Type B pancreatic cell (in vitro differentiated cells): ENCODE measurements at regions not wholly inside any gene's neighbourhood (a gene's known extent, or its start where the extent isn't known, plus 50 kb on each side); places are given as distances from the start of the nearest gene placed in this dataset.
A peak's percentile ranks its signal among the peaks of the same experiment; 100 is the strongest.
"Not testable (repeated sequence)": the region's sequence is repeated elsewhere in the genome, so short reads cannot be mapped to it uniquely, and the experiment has no call there.

Experiments
- DNase-seq: peaks from one replicate; pipeline ENCODE4 v3.0.0; 2021; ENCODE audit warnings: mixed read lengths; ENCODE audit not compliant: unreplicated experiment; ENCODE audit errors: extremely low spot score
- H3K27ac Mint-ChIP-seq: 2 replicates; pipeline ENCODE4 v1.8.0; 2021; ENCODE audit warnings: mild to moderate bottlenecking, mixed read lengths
- H3K27me3 Mint-ChIP-seq: 2 replicates; pipeline ENCODE4 v1.8.0; 2021; ENCODE audit warnings: mixed read lengths
- H3K36me3 Mint-ChIP-seq: 2 replicates; pipeline ENCODE4 v1.8.0; 2021; ENCODE audit warnings: mixed read lengths
- H3K4me1 Mint-ChIP-seq: one replicate; pipeline ENCODE4 v1.8.0; 2021; ENCODE audit warnings: mixed read lengths; ENCODE audit not compliant: unreplicated experiment
- H3K4me3 Mint-ChIP-seq: 2 replicates; pipeline ENCODE4 v1.8.0; 2021; ENCODE audit warnings: mild to moderate bottlenecking, mixed read lengths
- H3K9me3 Mint-ChIP-seq: 2 replicates; pipeline ENCODE4 v1.8.0; 2021; ENCODE audit warnings: mixed read lengths
- CTCF ChIP-seq: fragments of 200-600 bp; sonication (generic); conservative IDR thresholded peaks from 2 replicates; pipeline ENCODE4 v1.5.0; 2021; ENCODE audit warnings: antibody characterized with exemption, mild to moderate bottlenecking

- Mint-ChIP-seq H3K36me3 (no peaks in the 10 kb centered on the region), H3K27me3 (no peaks in the 10 kb centered on the region), H3K9me3 (peaks cover 8% of the 10 kb centered on the region), H3K4me3 (peak overlapping the region; percentile 10), H3K27ac (peak overlapping the region; percentile 9), H3K4me1 (peaks cover 32% of the 10 kb centered on the region)
- TF ChIP-seq CTCF, result no peak
- no peak for DNase-seq
These were observed 382.1 kb downstream of the OSR1 start for GRCh38 chr2:18976168-18976961.

GRCh38 chr2:18975506-18976167 is 382.8 kb downstream of the OSR1 start:
- Mint-ChIP-seq H3K4me1 (peaks cover 32% of the 10 kb centered on the region), H3K4me3 (peak overlapping the region; percentile 10), H3K36me3 (no peaks in the 10 kb centered on the region), H3K27me3 (no peaks in the 10 kb centered on the region), H3K27ac (no peak overlapping the region), H3K9me3 (peaks cover 8% of the 10 kb centered on the region)
- TF ChIP-seq CTCF, result no peak
- DNase-seq, result no peak

GRCh38 chr2:18971628-18972027 is 382.3 kb upstream of the NT5C1B start:
- no peak overlapping the region for H3K27ac Mint-ChIP-seq
- no peak for DNase-seq
- H3K4me3 Mint-ChIP-seq, result no peak overlapping the region
- H3K27me3 Mint-ChIP-seq, result peaks cover 8% of the 10 kb centered on the region
- H3K9me3 Mint-ChIP-seq, result peaks cover 8% of the 10 kb centered on the region
- TF ChIP-seq CTCF, result no peak
- no peaks in the 10 kb centered on the region for H3K36me3 Mint-ChIP-seq
- peaks cover 11% of the 10 kb centered on the region for H3K4me1 Mint-ChIP-seq

- H3K9me3 Mint-ChIP-seq, result peaks cover 8% of the 10 kb centered on the region
- no peak for TF ChIP-seq CTCF
- no peaks in the 10 kb centered on the region for H3K36me3 Mint-ChIP-seq
- H3K4me1 Mint-ChIP-seq, result peaks cover 5% of the 10 kb centered on the region
- H3K4me3 Mint-ChIP-seq, result no peak overlapping the region
- H3K27me3 Mint-ChIP-seq, result peaks cover 8% of the 10 kb centered on the region
- H3K27ac Mint-ChIP-seq, result no peak overlapping the region
- no peak for DNase-seq
These were observed 381.7 kb upstream of the NT5C1B start for GRCh38 chr2:18971069-18971378.

GRCh38 chr2:18966131-18966530 is 376.8 kb upstream of the NT5C1B start:
- Mint-ChIP-seq H3K9me3 (peaks cover 5% of the 10 kb centered on the region), H3K4me1 (no peaks in the 10 kb centered on the region), H3K27me3 (peaks cover 8% of the 10 kb centered on the region), H3K36me3 (no peaks in the 10 kb centered on the region), H3K27ac (no peak overlapping the region), H3K4me3 (no peak overlapping the region)
- no peak for TF ChIP-seq CTCF
- DNase-seq, result no peak

GRCh38 chr2:18963739-18964256 is 374.4 kb upstream of the NT5C1B start:
- not testable (repeated sequence) for H3K27me3 Mint-ChIP-seq, H3K27ac Mint-ChIP-seq, H3K9me3 Mint-ChIP-seq, H3K4me1 Mint-ChIP-seq, H3K4me3 Mint-ChIP-seq, DNase-seq, H3K36me3 Mint-ChIP-seq
